ENCODE measurements at regions not wholly inside any gene's neighbourhood (a gene's known extent, or its start where the extent isn't known, plus 50 kb on each side); places are given as distances from the start of the nearest gene placed in this dataset.

- no peaks in the 10 kb centered on the region for H3K9me3 ChIP-seq (ENCODE audit: control insufficient read depth, low read depth, low read length)
- H3K9ac ChIP-seq (ENCODE audit: control insufficient read depth, extremely low read depth, insufficient read depth, low read length), result no peak overlapping the region
- H3K9me1 ChIP-seq (ENCODE audit: control insufficient read depth, extremely low read depth, insufficient read depth, low read length), result no peaks in the 10 kb centered on the region
- H3K4me3 ChIP-seq (ENCODE audit: control insufficient read depth in 2 of 3, extremely low read depth in 1 of 3, insufficient read depth in 2 of 3, low read depth in 1 of 3, low read length in 3 of 3), result no peak overlapping the region
- FAIRE-seq (no peak), DNase-seq (ENCODE audit: low read depth, low spot score) (no peak)
- peaks cover 19% of the 10 kb centered on the region for H3K4me1 ChIP-seq (ENCODE audit: control insufficient read depth, extremely low read depth, insufficient read depth, low read length)
- TF ChIP-seq CTCF (optimal IDR thresholded peaks at IDR 0.05 in 1 of 3, IDR thresholded peaks at IDR 0.05 in 1 of 3, conservative IDR thresholded peaks at IDR 0.05 in 1 of 3; ENCODE audit: extremely low read depth in 1 of 3, insufficient read depth in 2 of 3, low read length in 3 of 3) (no peak), EZH2 (IDR thresholded peaks at IDR 0.05; ENCODE audit: low read length) (no peak)
- H3K27ac ChIP-seq (ENCODE audit: control insufficient read depth, insufficient read depth, low read length), result no peak overlapping the region
- no peak overlapping the region for H3K4me2 ChIP-seq (ENCODE audit: control insufficient read depth, extremely low read depth, insufficient read depth, low read depth, low read length)
- no peak overlapping the region for H2AFZ ChIP-seq (ENCODE audit: control insufficient read depth, low read length)
- no peaks in the 10 kb centered on the region for H3K79me2 ChIP-seq (ENCODE audit: control insufficient read depth, insufficient read depth, low read length)
- H3K27me3 ChIP-seq (ENCODE audit: control insufficient read depth, extremely low read depth, insufficient read depth, low read length), result no peaks in the 10 kb centered on the region
- no peaks in the 10 kb centered on the region for H3K36me3 ChIP-seq (ENCODE audit: control insufficient read depth in 2 of 2, extremely low read depth in 1 of 2, insufficient read depth in 2 of 2, low read length in 2 of 2)
- H4K20me1 ChIP-seq (ENCODE audit: control insufficient read depth, extremely low read depth, insufficient read depth, low read length), result no peaks in the 10 kb centered on the region
- dilution Hi-C loops (cut with MboI; ENCODE audit: extremely low pct_ligation_motif_present, low sequenced_read_pairs), result no loop called here
These were observed 106.6 kb upstream of the VAV3 start for GRCh38 chr1:108071601-108072000.

GRCh38 chr1:108070662-108071061, 105.7 kb upstream of the VAV3 start:
- Histone ChIP-seq H3K27ac (ENCODE audit: control insufficient read depth, insufficient read depth, low read length) (no peak overlapping the region), H3K27me3 (ENCODE audit: control insufficient read depth, extremely low read depth, insufficient read depth, low read length) (no peaks in the 10 kb centered on the region), H3K4me1 (ENCODE audit: control insufficient read depth, extremely low read depth, insufficient read depth, low read length) (peaks cover 19% of the 10 kb centered on the region), H3K9me1 (ENCODE audit: control insufficient read depth, extremely low read depth, insufficient read depth, low read length) (no peaks in the 10 kb centered on the region), H3K9me3 (ENCODE audit: control insufficient read depth, low read depth, low read length) (no peaks in the 10 kb centered on the region), H3K9ac (ENCODE audit: control insufficient read depth, extremely low read depth, insufficient read depth, low read length) (no peak overlapping the region), H3K4me3 (ENCODE audit: control insufficient read depth in 2 of 3, extremely low read depth in 1 of 3, insufficient read depth in 2 of 3, low read depth in 1 of 3, low read length in 3 of 3) (no peak overlapping the region), H3K36me3 (ENCODE audit: control insufficient read depth in 2 of 2, extremely low read depth in 1 of 2, insufficient read depth in 2 of 2, low read length in 2 of 2) (no peaks in the 10 kb centered on the region), H4K20me1 (ENCODE audit: control insufficient read depth, extremely low read depth, insufficient read depth, low read length) (no peaks in the 10 kb centered on the region), H3K4me2 (ENCODE audit: control insufficient read depth, extremely low read depth, insufficient read depth, low read depth, low read length) (no peak overlapping the region), H3K79me2 (ENCODE audit: control insufficient read depth, insufficient read depth, low read length) (no peaks in the 10 kb centered on the region), H2AFZ (ENCODE audit: control insufficient read depth, low read length) (no peak overlapping the region)
- dilution Hi-C loops (cut with MboI; ENCODE audit: extremely low pct_ligation_motif_present, low sequenced_read_pairs), result no loop called here
- DNase-seq (ENCODE audit: low read depth, low spot score), result no peak
- FAIRE-seq, result no peak
- TF ChIP-seq CTCF (optimal IDR thresholded peaks at IDR 0.05 in 1 of 3, IDR thresholded peaks at IDR 0.05 in 1 of 3, conservative IDR thresholded peaks at IDR 0.05 in 1 of 3; ENCODE audit: extremely low read depth in 1 of 3, insufficient read depth in 2 of 3, low read length in 3 of 3) (no peak), EZH2 (IDR thresholded peaks at IDR 0.05; ENCODE audit: low read length) (no peak)

All from keratinocyte (primary cell).